ENCODE measurements at regions not wholly inside any gene's neighbourhood (a gene's known extent, or its start where the extent isn't known, plus 50 kb on each side); places are given as distances from the start of the nearest gene placed in this dataset.

- TF ChIP-seq CTCF (optimal IDR thresholded peaks at IDR 0.05 in 1 of 3, IDR thresholded peaks at IDR 0.05 in 1 of 3, conservative IDR thresholded peaks at IDR 0.05 in 1 of 3; ENCODE audit: extremely low read depth in 1 of 3, insufficient read depth in 2 of 3, low read length in 3 of 3) (no peak), EZH2 (IDR thresholded peaks at IDR 0.05; ENCODE audit: low read length) (no peak)
These were observed 78.7 kb downstream of the ICOS start for GRCh38 chr2:204015118-204015843.

Data from keratinocyte (primary cell).